H1 (cell line): ENCODE measurements at regions not wholly inside any gene's neighbourhood (a gene's known extent, or its start where the extent isn't known, plus 50 kb on each side); places are given as distances from the start of the nearest gene placed in this dataset.

Experiments
- CHD7 ChIP-seq: fragments of 300-600 bp; sonication (generic); IDR thresholded peaks from 2 replicates; pipeline ENCODE4 v1.7.1; 2012; ENCODE audit warnings: low read length, moderate library complexity, mild to moderate bottlenecking, inconsistent platforms; ENCODE audit not compliant: insufficient replicate concordance

- TF ChIP-seq CHD7 = no peak
- TF ChIP-seq, all 59 proteins: peak for 0
These were observed 100.5 kb upstream of the ARID1B start (continued) for GRCh38 chr6:156676721-156677120.
